IPS-20b (cell line): ENCODE measurements at regions not wholly inside any gene's neighbourhood (a gene's known extent, or its start where the extent isn't known, plus 50 kb on each side); places are given as distances from the start of the nearest gene placed in this dataset.

Experiments
- H3K27ac ChIP-seq: one replicate; pipeline ENCODE4 v1.5.1; 2013; ENCODE audit warnings: low read length
- H3K27me3 ChIP-seq: 2 replicates; pipeline ENCODE4 v1.6.1; 2013; ENCODE audit warnings: mild to moderate bottlenecking, low read length, inconsistent platforms; ENCODE audit not compliant: insufficient read depth
- H3K36me3 ChIP-seq: 2 replicates; pipeline ENCODE4 v1.6.1; 2013; ENCODE audit warnings: low read depth, mild to moderate bottlenecking, inconsistent platforms, low read length, moderate library complexity; ENCODE audit not compliant: insufficient read depth
- H3K4me1 ChIP-seq: 2 replicates; pipeline ENCODE4 v1.6.1; 2013; ENCODE audit warnings: mild to moderate bottlenecking, control low read depth, inconsistent platforms, low read length, moderate library complexity; ENCODE audit not compliant: insufficient read depth
- H3K4me3 ChIP-seq: 2 replicates; pipeline ENCODE4 v1.5.1; 2013; ENCODE audit warnings: mild to moderate bottlenecking, low read length, inconsistent platforms
- H3K9ac ChIP-seq: 2 replicates; pipeline ENCODE4 v1.6.1; 2013; ENCODE audit warnings: low read depth, mild to moderate bottlenecking, inconsistent platforms, low read length, moderate library complexity
- H3K9me3 ChIP-seq: 2 replicates; pipeline ENCODE4 v1.6.1; 2013; ENCODE audit warnings: mild to moderate bottlenecking, low read depth, low read length, inconsistent platforms; ENCODE audit not compliant: insufficient read depth

DNA sequence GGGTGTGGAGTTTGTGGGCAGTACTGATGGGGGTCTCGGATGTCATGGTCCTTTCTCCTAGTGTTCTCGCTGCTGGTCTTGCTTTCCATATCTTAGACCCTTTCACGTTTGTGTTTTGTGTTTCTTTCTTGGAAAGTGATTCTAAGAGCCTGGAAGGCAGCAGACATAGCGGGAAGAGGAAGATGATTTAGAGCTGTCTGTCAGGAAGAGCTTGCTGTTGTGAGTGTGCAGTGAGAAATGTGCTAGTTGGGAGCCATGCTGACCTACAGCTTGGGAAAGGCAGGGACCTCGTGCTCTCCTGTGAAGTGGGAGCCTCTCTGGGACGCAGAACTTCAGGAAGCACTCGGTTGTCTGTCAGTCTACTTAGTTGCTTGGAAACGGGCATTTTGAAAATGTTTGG lies 122.2 kb downstream of the ZNF518B start:
- H3K27ac ChIP-seq: no peak overlapping the region
- H3K36me3 ChIP-seq: no peaks in the 10 kb centered on the region
- peaks cover 13% of the 10 kb centered on the region for H3K4me1 ChIP-seq
- H3K9me3 ChIP-seq: no peaks in the 10 kb centered on the region
- H3K27me3 ChIP-seq: no peaks in the 10 kb centered on the region; the same call in 1 of the 2 replicates
- H3K4me3 ChIP-seq: no peak overlapping the region
- H3K9ac ChIP-seq: no peak overlapping the region

DNA sequence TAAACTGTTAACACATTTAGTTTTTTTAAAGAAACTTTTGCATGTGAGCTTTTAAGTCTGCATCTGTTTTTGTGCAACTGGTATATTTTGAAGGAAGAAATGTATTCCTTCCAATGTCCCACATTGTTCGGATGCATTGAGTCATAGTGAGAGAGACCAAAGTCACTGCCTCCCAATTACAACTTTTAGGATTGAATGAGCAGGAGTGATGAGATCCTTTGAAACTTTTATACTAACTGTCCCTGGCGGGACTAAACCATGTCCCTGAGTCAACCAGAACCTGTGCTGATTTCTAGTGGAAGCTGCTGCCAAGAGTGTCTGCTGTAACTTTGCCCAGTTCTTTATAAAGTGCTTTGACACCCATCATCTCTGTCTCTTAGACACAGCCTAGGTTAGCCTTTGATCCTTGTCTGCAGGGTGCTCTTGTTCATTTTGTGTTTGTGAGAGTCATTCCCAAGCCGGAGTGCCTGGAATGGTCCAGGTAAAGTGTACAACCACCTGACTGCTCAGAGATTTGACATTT lies 122.7 kb downstream of the ZNF518B start:
- H3K4me3 ChIP-seq: no peak overlapping the region
- H3K27ac ChIP-seq: no peak overlapping the region
- no peaks in the 10 kb centered on the region; the same call in 1 of the 2 replicates for H3K27me3 ChIP-seq
- peaks cover 13% of the 10 kb centered on the region for H3K4me1 ChIP-seq
- H3K36me3 ChIP-seq: no peaks in the 10 kb centered on the region
- H3K9ac ChIP-seq: no peak overlapping the region
- no peaks in the 10 kb centered on the region for H3K9me3 ChIP-seq

DNA sequence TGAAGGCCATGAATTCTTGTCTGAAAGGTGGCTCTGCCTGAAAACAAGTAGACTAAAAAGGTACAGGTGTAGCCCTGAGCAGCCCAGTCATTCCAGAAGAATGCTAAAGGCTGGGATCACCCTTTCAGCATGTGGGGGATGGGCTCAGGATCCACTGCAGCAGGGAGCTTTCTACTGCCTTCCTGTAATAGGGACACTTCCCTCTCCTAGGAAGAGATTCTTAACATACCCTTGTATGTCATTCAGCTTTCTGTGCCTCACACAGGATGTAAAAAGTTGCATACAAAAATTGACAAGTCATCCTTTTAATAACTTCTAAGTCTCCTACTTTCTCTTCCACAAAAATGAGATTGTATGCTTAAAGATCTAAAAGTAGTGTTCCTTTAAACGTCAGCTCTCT lies 123.3 kb downstream of the ZNF518B start:
- Histone ChIP-seq H3K27me3 (no peaks in the 10 kb centered on the region), H3K4me1 (peaks cover 13% of the 10 kb centered on the region), H3K9ac (no peak overlapping the region), H3K27ac (no peak overlapping the region), H3K9me3 (no peaks in the 10 kb centered on the region), H3K4me3 (0 out of 2 replicates have a peak overlapping the region, but pooled peaks have one; percentile 32), H3K36me3 (no peaks in the 10 kb centered on the region)

DNA sequence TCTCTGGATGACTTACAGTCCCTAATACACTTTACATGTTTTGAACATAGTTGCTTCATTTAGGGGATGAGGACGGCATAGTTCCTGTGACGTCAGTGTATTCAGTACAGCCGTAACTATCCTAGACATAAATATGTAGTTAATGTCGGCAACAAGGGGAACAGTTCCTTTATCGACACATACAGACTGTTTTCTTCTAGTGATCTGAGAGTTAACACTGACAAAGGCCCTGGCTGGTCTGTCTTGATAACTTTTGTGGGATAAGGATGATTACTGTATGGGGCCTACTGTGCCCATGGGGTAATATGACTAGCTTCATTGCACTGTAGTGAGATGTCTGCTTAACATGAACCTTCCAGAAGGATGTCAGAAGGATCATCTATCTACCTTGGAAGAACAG lies 131.2 kb downstream of the ZNF518B start:
- no peaks in the 10 kb centered on the region for H3K4me1 ChIP-seq
- H3K4me3 ChIP-seq: no peak overlapping the region
- no peak overlapping the region for H3K9ac ChIP-seq
- H3K27ac ChIP-seq: no peak overlapping the region
- H3K36me3 ChIP-seq: no peaks in the 10 kb centered on the region
- H3K27me3 ChIP-seq: no peaks in the 10 kb centered on the region
- H3K9me3 ChIP-seq: no peaks in the 10 kb centered on the region

DNA sequence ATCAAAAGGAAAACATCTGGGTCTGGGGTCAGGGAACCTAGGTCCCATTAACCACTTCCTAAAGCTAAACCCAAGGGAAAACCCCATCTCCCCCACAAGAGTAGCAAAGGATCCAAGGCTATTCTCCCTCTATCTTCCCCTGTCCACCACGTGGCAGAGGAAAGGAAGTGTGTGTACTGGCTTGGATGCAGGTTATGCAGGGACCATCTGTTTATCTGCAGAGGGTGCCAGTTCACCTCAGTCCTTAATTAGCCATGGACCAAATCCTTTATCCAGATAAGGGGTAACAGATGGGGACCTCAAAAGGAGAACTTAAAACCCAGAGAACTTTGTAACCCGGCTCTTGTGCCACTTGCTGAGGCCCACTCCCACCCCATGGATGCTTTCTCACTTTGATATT lies 135.3 kb downstream of the ZNF518B start:
- H3K4me1 ChIP-seq: no peaks in the 10 kb centered on the region
- no peak overlapping the region for H3K27ac ChIP-seq
- H3K36me3 ChIP-seq: no peaks in the 10 kb centered on the region
- H3K9me3 ChIP-seq: no peaks in the 10 kb centered on the region
- no peak overlapping the region for H3K4me3 ChIP-seq
- H3K9ac ChIP-seq: no peak overlapping the region
- H3K27me3 ChIP-seq: no peaks in the 10 kb centered on the region

DNA sequence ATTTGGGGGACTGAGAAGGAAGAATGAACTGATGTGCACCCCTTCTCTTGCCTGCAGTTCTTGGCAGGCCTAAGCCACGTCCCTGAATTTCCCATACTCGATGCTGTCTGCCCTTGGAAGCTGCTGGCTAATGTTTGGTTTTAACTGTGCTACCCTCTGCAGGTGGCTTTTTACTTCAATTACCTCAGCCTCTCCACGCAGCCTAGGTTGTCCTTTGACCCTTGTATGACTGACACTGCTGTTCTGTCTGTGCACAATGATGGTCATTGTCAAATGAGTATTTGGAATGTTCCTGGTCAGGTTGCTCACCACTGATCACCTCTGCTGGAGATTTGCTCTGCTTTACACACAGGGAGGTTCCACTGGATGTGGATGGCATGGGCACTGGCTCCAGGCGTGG lies 137.1 kb downstream of the ZNF518B start:
- H3K9me3 ChIP-seq: no peaks in the 10 kb centered on the region
- no peaks in the 10 kb centered on the region for H3K27me3 ChIP-seq
- no peak overlapping the region for H3K4me3 ChIP-seq
- H3K9ac ChIP-seq: no peak overlapping the region
- no peaks in the 10 kb centered on the region for H3K36me3 ChIP-seq
- no peaks in the 10 kb centered on the region for H3K4me1 ChIP-seq
- H3K27ac ChIP-seq: no peak overlapping the region

DNA sequence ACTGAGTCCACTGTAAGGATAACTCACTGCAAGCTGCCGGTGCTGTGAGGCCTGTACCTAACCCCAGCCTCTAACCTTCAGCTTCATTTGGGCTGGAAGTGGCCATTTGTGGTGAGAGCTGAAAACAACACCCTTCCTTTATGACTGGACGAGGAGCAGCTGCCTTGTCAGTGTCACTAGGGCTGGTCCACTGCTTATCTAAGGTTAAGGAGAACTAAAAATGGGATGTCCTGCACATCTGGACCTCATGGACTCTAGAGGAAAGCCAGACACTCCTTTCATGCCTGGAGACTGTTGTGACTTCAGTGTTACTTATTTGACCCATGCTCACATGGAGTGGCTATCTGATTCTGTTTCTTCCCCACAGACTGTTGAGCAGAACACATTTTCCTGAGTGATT lies 139.9 kb downstream of the ZNF518B start:
- H3K4me1 ChIP-seq: no peaks in the 10 kb centered on the region
- no peak overlapping the region for H3K4me3 ChIP-seq
- H3K36me3 ChIP-seq: no peaks in the 10 kb centered on the region
- H3K27me3 ChIP-seq: no peaks in the 10 kb centered on the region
- no peak overlapping the region for H3K27ac ChIP-seq
- H3K9me3 ChIP-seq: no peaks in the 10 kb centered on the region
- no peak overlapping the region for H3K9ac ChIP-seq

DNA sequence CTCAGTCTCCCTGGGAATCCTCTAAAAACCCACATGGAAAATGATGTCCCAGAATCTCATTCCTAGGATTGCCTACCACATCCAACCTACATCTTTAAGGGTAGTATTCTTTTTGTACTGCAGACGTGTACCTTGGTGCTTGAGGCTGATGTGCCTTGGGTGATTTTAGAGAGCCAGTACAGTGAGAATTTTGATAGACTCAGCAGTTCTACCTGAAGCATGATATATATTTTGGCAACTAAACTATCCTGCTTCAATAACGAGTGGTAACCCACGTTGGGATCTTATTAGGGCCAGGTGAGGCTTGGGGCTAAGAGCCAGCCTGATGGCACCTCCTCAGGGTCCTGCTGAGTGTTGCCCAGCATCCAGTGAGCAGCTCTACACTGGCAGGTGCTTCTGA lies 140.4 kb downstream of the ZNF518B start:
- Histone ChIP-seq H3K27ac (no peak overlapping the region), H3K27me3 (no peaks in the 10 kb centered on the region), H3K9ac (no peak overlapping the region), H3K4me1 (no peaks in the 10 kb centered on the region), H3K4me3 (no peak overlapping the region), H3K9me3 (no peaks in the 10 kb centered on the region), H3K36me3 (no peaks in the 10 kb centered on the region)

DNA sequence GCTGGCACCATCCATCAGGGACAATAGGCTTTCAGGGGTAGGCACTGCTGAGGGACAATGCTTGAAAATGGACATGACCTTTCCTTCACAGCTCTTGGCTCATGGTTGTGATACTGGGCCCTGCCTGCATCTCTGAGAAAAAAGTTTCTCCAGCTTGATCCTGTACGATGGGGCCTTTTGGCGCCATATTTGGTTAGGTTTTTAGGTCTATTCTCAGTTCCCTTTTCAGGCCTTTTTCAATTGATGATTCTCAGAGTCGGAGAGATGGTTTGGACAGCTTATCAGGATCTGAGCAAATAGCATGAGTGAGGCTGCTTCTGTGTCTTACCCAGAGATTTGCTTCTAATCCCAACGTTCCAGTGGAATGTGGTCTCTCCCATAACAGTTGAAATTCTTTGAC lies 141.6 kb downstream of the ZNF518B start:
- no peak overlapping the region for H3K4me3 ChIP-seq
- no peak overlapping the region for H3K9ac ChIP-seq
- H3K36me3 ChIP-seq: no peaks in the 10 kb centered on the region
- H3K4me1 ChIP-seq: no peaks in the 10 kb centered on the region
- no peak overlapping the region for H3K27ac ChIP-seq
- H3K27me3 ChIP-seq: no peaks in the 10 kb centered on the region
- no peaks in the 10 kb centered on the region for H3K9me3 ChIP-seq

DNA sequence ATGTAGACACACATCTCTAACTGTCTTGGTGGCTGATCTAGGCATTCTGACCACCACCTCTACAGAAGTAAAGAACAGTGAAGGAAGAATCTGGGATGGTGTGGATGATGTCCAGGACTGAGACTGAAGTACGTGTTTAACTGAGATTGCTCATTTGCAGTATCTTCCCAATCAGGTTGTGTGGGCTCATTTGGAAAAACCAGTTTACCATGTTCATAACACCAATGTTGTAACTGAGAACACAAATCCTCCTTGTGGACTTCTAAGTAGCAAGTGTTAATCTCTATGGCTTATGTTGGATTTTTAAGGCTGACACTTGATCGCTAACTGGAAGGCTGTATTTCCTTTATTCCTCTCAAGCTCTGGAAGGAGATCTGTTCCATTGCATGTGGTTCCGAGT lies 144.7 kb downstream of the ZNF518B start:
- Histone ChIP-seq H3K4me1 (no peaks in the 10 kb centered on the region), H3K27me3 (no peaks in the 10 kb centered on the region), H3K4me3 (no peak overlapping the region), H3K9ac (no peak overlapping the region), H3K9me3 (no peaks in the 10 kb centered on the region), H3K36me3 (no peaks in the 10 kb centered on the region), H3K27ac (no peak overlapping the region)

DNA sequence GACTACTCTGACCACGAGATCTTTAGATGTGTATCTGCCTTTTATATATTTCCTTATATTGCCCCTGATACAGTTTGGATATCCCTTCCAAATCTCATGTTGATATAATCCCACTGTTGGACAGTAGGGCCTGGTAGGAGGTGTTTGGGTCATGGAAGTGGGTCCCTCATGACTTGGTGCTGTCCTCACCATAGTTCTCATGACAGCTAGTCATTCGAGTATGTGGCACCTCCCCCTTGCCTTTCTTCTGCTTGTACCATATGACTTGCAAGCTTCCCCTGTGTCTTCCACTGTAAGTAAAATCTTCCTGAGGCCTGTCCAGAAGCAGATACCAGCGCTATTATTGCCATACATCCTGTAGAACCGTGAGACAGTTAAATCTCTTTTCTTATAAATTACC lies 145.3 kb downstream of the ZNF518B start:
- Histone ChIP-seq H3K27me3 (no peaks in the 10 kb centered on the region; the same call in 1 of the 2 replicates), H3K9ac (no peak overlapping the region), H3K4me1 (no peaks in the 10 kb centered on the region), H3K36me3 (no peaks in the 10 kb centered on the region), H3K4me3 (no peak overlapping the region), H3K27ac (no peak overlapping the region), H3K9me3 (no peaks in the 10 kb centered on the region)

DNA sequence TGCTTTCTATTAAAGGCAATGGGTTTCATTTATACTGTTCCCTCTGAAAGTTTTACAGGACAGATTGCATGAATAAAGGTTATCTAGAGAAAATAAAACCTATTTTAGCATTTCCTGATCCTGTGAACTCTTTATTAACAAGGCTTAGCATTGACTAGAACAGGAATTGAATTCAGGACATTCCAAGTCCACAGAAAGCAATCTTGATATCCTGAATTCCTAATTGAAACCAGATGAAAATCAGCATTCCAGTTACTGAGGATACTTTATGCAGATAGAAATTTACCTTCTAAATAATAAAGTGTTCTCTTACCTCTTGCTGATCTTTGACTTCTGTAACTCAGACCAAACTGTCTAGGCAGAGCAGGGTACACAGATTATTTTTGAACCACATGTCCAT lies 151.4 kb downstream of the ZNF518B start:
- Histone ChIP-seq H3K27me3 (no peaks in the 10 kb centered on the region; the same call in 1 of the 2 replicates), H3K36me3 (no peaks in the 10 kb centered on the region), H3K4me3 (no peak overlapping the region), H3K4me1 (peaks cover 6% of the 10 kb centered on the region; the same call in 1 of the 2 replicates), H3K9me3 (no peaks in the 10 kb centered on the region), H3K27ac (no peak overlapping the region), H3K9ac (no peak overlapping the region)
